Caco-2 (cell line): ENCODE measurements at regions not wholly inside any gene's neighbourhood (a gene's known extent, or its start where the extent isn't known, plus 50 kb on each side); places are given as distances from the start of the nearest gene placed in this dataset.

Experiments
- BruUV-seq: library from RNA; stranded (reverse); fragments of 400-500 nt; replicated peaks from 2 replicates; lab custom pipeline; 2021; lab: Mats Ljungman, UMichigan
- CTCF ChIA-PET: fragments of 300-600 bp; sonication (Branson Sonifier 250); formaldehyde crosslinking; loops from one replicate; lab custom pipeline; 2022; ENCODE audit warnings: antibody characterized with exemption; lab: Charles Lee
- POLR2A ChIA-PET: fragments of 300-600 bp; sonication (Branson Sonifier 250); formaldehyde crosslinking; loops from one replicate; lab custom pipeline; 2022; ENCODE audit warnings: antibody characterized with exemption; lab: Charles Lee
- DNase-seq, 2 experiments: peaks; one replicate each; pipeline versions ENCODE4 v3.0.0 to v3.0.0-alpha.2; 2020 to 2022
- H3K27me3 ChIP-seq: replicated peaks from 2 replicates; pipeline ENCODE4 v1.6.0; 2011; ENCODE audit warnings: low read length; ENCODE audit not compliant: control insufficient read depth, insufficient read depth
- H3K36me3 ChIP-seq: 2 replicates; pipeline ENCODE4 v1.5.1; 2011; ENCODE audit warnings: low read length; ENCODE audit not compliant: control insufficient read depth, insufficient read depth
- H3K4me1 ChIP-seq: fragments of 250-450 bp; sonication (Bioruptor Pico); 2 replicates; pipeline ENCODE4 v1.5.1; 2020; ENCODE audit warnings: mild to moderate bottlenecking
- H3K4me3 ChIP-seq: 2 replicates; pipeline ENCODE4 v1.5.1; 2011; ENCODE audit warnings: low read depth, mild to moderate bottlenecking, control low read depth, low read length
- H3K9me3 ChIP-seq: fragments of 250-450 bp; sonication (Bioruptor Pico); 2 replicates; pipeline ENCODE4 v1.5.1; 2020; ENCODE audit warnings: mild to moderate bottlenecking, moderate library complexity
- H3K27ac Mint-ChIP-seq: one replicate; pipeline ENCODE4 v1.8.0; 2022; ENCODE audit warnings: mixed read lengths; ENCODE audit not compliant: unreplicated experiment
- H3K27me3 Mint-ChIP-seq: one replicate; pipeline ENCODE4 v1.8.0; 2022; ENCODE audit warnings: mixed read lengths; ENCODE audit not compliant: insufficient read depth, unreplicated experiment
- H3K36me3 Mint-ChIP-seq: one replicate; pipeline ENCODE4 v1.8.0; 2022; ENCODE audit warnings: mild to moderate bottlenecking, mixed read lengths; ENCODE audit not compliant: insufficient read depth, unreplicated experiment
- H3K4me1 Mint-ChIP-seq: one replicate; pipeline ENCODE4 v1.8.0; 2022; ENCODE audit warnings: low read depth, mixed read lengths; ENCODE audit not compliant: unreplicated experiment
- H3K4me3 Mint-ChIP-seq: one replicate; pipeline ENCODE4 v1.8.0; 2022; ENCODE audit warnings: mild to moderate bottlenecking, moderate library complexity, mixed read lengths; ENCODE audit not compliant: unreplicated experiment
- H3K9me3 Mint-ChIP-seq: one replicate; pipeline ENCODE4 v1.8.0; 2022; ENCODE audit warnings: mixed read lengths; ENCODE audit not compliant: unreplicated experiment
- CTCF ChIP-seq, 2 experiments: fragments of 200-600 bp in 1 of 2; IDR thresholded peaks; 1 replicate in 1 of 2; 2 replicates in 1 of 2; pipeline versions ENCODE4 v1.5.1 to v1.8.0; 2011 to 2022; ENCODE audit warnings: antibody characterized with exemption in 1 of 2, control low read depth in 1 of 2, inconsistent platforms in 1 of 2, low read depth in 1 of 2, low read length in 1 of 2, mild to moderate bottlenecking in 1 of 2, moderate library complexity in 1 of 2; ENCODE audit not compliant: insufficient read depth in 1 of 2, severe bottlenecking in 1 of 2, unreplicated experiment in 1 of 2
- intact Hi-C: fragments of 100-400 bp; cut with micrococcal nuclease; formaldehyde crosslinking; loops from one replicate; pipeline ENCODE4 v1.10.0; 2022; ENCODE audit not compliant: unreplicated experiment

GRCh38 chr4:54547299-54548097 lies 110.3 kb upstream of the KIT start:
- ChIA-PET CTCF (no interaction called here), POLR2A (no interaction called here)
- H3K36me3 ChIP-seq, result no peaks in the 10 kb centered on the region
- no peaks in the 10 kb centered on the region for H3K27me3 Mint-ChIP-seq
- no peaks in the 10 kb centered on the region for H3K27me3 ChIP-seq
- H3K4me1 Mint-ChIP-seq, result no peaks in the 10 kb centered on the region
- no peak for TF ChIP-seq CTCF (IDR thresholded peaks at IDR 0.05; ENCODE audit: insufficient read depth in 1 of 2, low read depth in 1 of 2, low read length in 1 of 2, severe bottlenecking in 1 of 2, unreplicated experiment in 1 of 2)
- BruUV-seq, result no TSS peak
- no peak for DNase-seq
- intact Hi-C loops, result no loop called here
- H3K9me3 ChIP-seq, result no peaks in the 10 kb centered on the region
- H3K27ac Mint-ChIP-seq, result no peak overlapping the region
- no peak overlapping the region for H3K4me3 ChIP-seq
- H3K36me3 Mint-ChIP-seq, result no peaks in the 10 kb centered on the region
- no peak overlapping the region for H3K4me3 Mint-ChIP-seq
- no peaks in the 10 kb centered on the region for H3K9me3 Mint-ChIP-seq
- no peaks in the 10 kb centered on the region for H3K4me1 ChIP-seq

- Mint-ChIP-seq H3K9me3 (no peaks in the 10 kb centered on the region), H3K4me3 (no peak overlapping the region), H3K36me3 (no peaks in the 10 kb centered on the region), H3K4me1 (no peaks in the 10 kb centered on the region), H3K27me3 (no peaks in the 10 kb centered on the region), H3K27ac (no peak overlapping the region)
- no TSS peak for BruUV-seq
- Histone ChIP-seq H3K4me1 (no peaks in the 10 kb centered on the region), H3K36me3 (no peaks in the 10 kb centered on the region), H3K4me3 (no peak overlapping the region), H3K9me3 (no peaks in the 10 kb centered on the region), H3K27me3 (no peaks in the 10 kb centered on the region)
- intact Hi-C loops, result no loop called here
- CTCF ChIA-PET, result interaction anchor here (0.6 kb wide), 1 partner anchor 93 kb away, joined by 4 read pairs; no protein-coding TSS in a partner anchor
- no peak for TF ChIP-seq CTCF (IDR thresholded peaks at IDR 0.05; ENCODE audit: insufficient read depth in 1 of 2, low read depth in 1 of 2, low read length in 1 of 2, severe bottlenecking in 1 of 2, unreplicated experiment in 1 of 2)
- DNase-seq, result no peak
- POLR2A ChIA-PET, result no interaction called here
Observed at GRCh38 chr4:54548098-54548620, 109.6 kb upstream of the KIT start.

- Histone ChIP-seq H3K4me3 (no peak overlapping the region), H3K27me3 (no peaks in the 10 kb centered on the region), H3K36me3 (no peaks in the 10 kb centered on the region), H3K4me1 (no peaks in the 10 kb centered on the region), H3K9me3 (no peaks in the 10 kb centered on the region)
- Mint-ChIP-seq H3K9me3 (no peaks in the 10 kb centered on the region), H3K36me3 (no peaks in the 10 kb centered on the region), H3K4me3 (no peak overlapping the region), H3K27me3 (no peaks in the 10 kb centered on the region), H3K4me1 (no peaks in the 10 kb centered on the region), H3K27ac (no peak overlapping the region)
- intact Hi-C loops, result no loop called here
- no peak for TF ChIP-seq CTCF (IDR thresholded peaks at IDR 0.05; ENCODE audit: insufficient read depth in 1 of 2, low read depth in 1 of 2, low read length in 1 of 2, severe bottlenecking in 1 of 2, unreplicated experiment in 1 of 2)
- CTCF ChIA-PET, result no interaction called here
- BruUV-seq, result no TSS peak
- no peak for DNase-seq
- POLR2A ChIA-PET, result no interaction called here
Observed at GRCh38 chr4:54548831-54549460, 108.8 kb upstream of the KIT start.
